ENCODE measurements at regions not wholly inside any gene's neighbourhood (a gene's known extent, or its start where the extent isn't known, plus 50 kb on each side); places are given as distances from the start of the nearest gene placed in this dataset.

GRCh38 chr15:75791337-75791713 is 51.9 kb upstream of the UBE2Q2 start:
- no peak for TF ChIP-seq CTCF (IDR thresholded peaks at IDR 0.05; ENCODE audit: extremely low read depth in 1 of 2, insufficient read depth in 1 of 2, low read depth in 1 of 2, low read length in 2 of 2)
- no peak for TF ChIP-seq MAX (IDR thresholded peaks at IDR 0.05; ENCODE audit: insufficient read depth, insufficient read length)
- no peak for TF ChIP-seq POLR2AphosphoS5 (IDR thresholded peaks at IDR 0.05; ENCODE audit: insufficient read depth, low read depth, low read length)
- no peak for TF ChIP-seq POLR2A (IDR thresholded peaks at IDR 0.05; ENCODE audit: low read depth, low read length)
- TF ChIP-seq EZH2 (IDR thresholded peaks at IDR 0.05; ENCODE audit: borderline replicate concordance, low read depth, low read length, severe bottlenecking): no peak

Data from endothelial cell of umbilical vein (primary cell).